Neural cell (in vitro differentiated cells): ENCODE measurements at regions not wholly inside any gene's neighbourhood (a gene's known extent, or its start where the extent isn't known, plus 50 kb on each side); places are given as distances from the start of the nearest gene placed in this dataset.

Experiments
- H2AFZ ChIP-seq: fragments of 200-600, 300-800 bp; sonication (generic), shearing (Covaris generic); 2 replicates; pipeline ENCODE4 v1.6.0; 2014; ENCODE audit warnings: low read depth, mild to moderate bottlenecking, antibody characterized with exemption, low read length, moderate library complexity
- H3F3A ChIP-seq: fragments of 200-600 bp; shearing (Covaris generic); 2 replicates; pipeline ENCODE4 v1.6.1; 2016; ENCODE audit warnings: mild to moderate bottlenecking, moderate library complexity, mixed read lengths, antibody characterized with exemption, low read length; ENCODE audit not compliant: insufficient read depth, poor library complexity, severe bottlenecking
- H3K27ac ChIP-seq: fragments of 200-600, 300-800 bp; sonication (generic), shearing (Covaris generic); 2 replicates; pipeline ENCODE4 v1.5.1; 2014; ENCODE audit warnings: mild to moderate bottlenecking, low read length, moderate library complexity
- H3K27me3 ChIP-seq: fragments of 300-800, 200-600 bp; sonication (generic), shearing (Covaris generic); 2 replicates; pipeline ENCODE4 v1.6.0; 2014; ENCODE audit warnings: mild to moderate bottlenecking, low read depth, low read length, moderate library complexity; ENCODE audit not compliant: insufficient read depth
- H3K36me3 ChIP-seq: fragments of 300-800, 200-600 bp; sonication (generic), shearing (Covaris generic); 2 replicates; pipeline ENCODE4 v1.5.1; 2014; ENCODE audit warnings: mild to moderate bottlenecking, antibody characterized with exemption, low read length, moderate library complexity; ENCODE audit not compliant: insufficient read depth
- H3K4me2 ChIP-seq: fragments of 300-800, 200-600 bp; sonication (generic), shearing (Covaris generic); 2 replicates; pipeline ENCODE4 v1.6.0; 2014; ENCODE audit warnings: mild to moderate bottlenecking, low read length
- H3K4me3 ChIP-seq: fragments of 300-800, 200-600 bp; sonication (generic), shearing (Covaris generic); 2 replicates; pipeline ENCODE4 v1.5.1; 2014; ENCODE audit warnings: mild to moderate bottlenecking, low read length, moderate library complexity
- H3K79me2 ChIP-seq: fragments of 200-600 bp; shearing (Covaris generic); replicated peaks from 2 replicates; pipeline ENCODE4 v1.6.0; 2014; ENCODE audit warnings: mild to moderate bottlenecking, low read length, moderate library complexity; ENCODE audit not compliant: insufficient read depth
- H3K9ac ChIP-seq: fragments of 300-800, 200-600 bp; sonication (generic), shearing (Covaris generic); 2 replicates; pipeline ENCODE4 v1.6.1; 2016; ENCODE audit warnings: mild to moderate bottlenecking, low read length, mixed read lengths
- H3K9me2 ChIP-seq: fragments of 200-600 bp; shearing (Covaris generic); 2 replicates; pipeline ENCODE4 v1.6.1; 2016; ENCODE audit warnings: mild to moderate bottlenecking, low read length, mixed read lengths; ENCODE audit not compliant: insufficient read depth
- H3K9me3 ChIP-seq: fragments of 200-600, 300-800 bp; sonication (generic), shearing (Covaris generic); 2 replicates; pipeline ENCODE4 v1.6.1; 2016; ENCODE audit warnings: mild to moderate bottlenecking, mixed run types, low read length, moderate library complexity, mixed read lengths
- H4K20me1 ChIP-seq: fragments of 200-600 bp; shearing (Covaris generic); 2 replicates; pipeline ENCODE4 v1.6.1; 2016; ENCODE audit warnings: mild to moderate bottlenecking, mixed run types; ENCODE audit not compliant: insufficient read depth
- EP300 ChIP-seq: fragments of 450-650 bp; conservative IDR thresholded peaks from 2 replicates; pipeline ENCODE4 v1.6.1; 2014; ENCODE audit warnings: antibody characterized with exemption, mild to moderate bottlenecking, moderate library complexity; ENCODE audit not compliant: poor library complexity, severe bottlenecking
- EZH2 ChIP-seq: fragments of 200-600, 300-800 bp; shearing (Covaris generic), sonication (generic); IDR thresholded peaks from 2 replicates; pipeline ENCODE4 v1.6.1; 2014; ENCODE audit warnings: antibody characterized with exemption, low read length, borderline replicate concordance, mild to moderate bottlenecking; ENCODE audit not compliant: insufficient read depth, poor library complexity, severe bottlenecking
- MXI1 ChIP-seq: fragments of 450-650 bp; conservative IDR thresholded peaks from 2 replicates; pipeline ENCODE4 v1.6.1; 2014; ENCODE audit warnings: antibody characterized with exemption, mild to moderate bottlenecking; ENCODE audit not compliant: poor library complexity, severe bottlenecking
- POLR2AphosphoS5 ChIP-seq: IDR thresholded peaks from 2 replicates; pipeline ENCODE4 v1.6.1; 2012
- RAD21 ChIP-seq: fragments of 450-650 bp; conservative IDR thresholded peaks from 2 replicates; pipeline ENCODE4 v1.6.1; 2014; ENCODE audit warnings: antibody characterized with exemption, mild to moderate bottlenecking, moderate library complexity
- SMC3 ChIP-seq: fragments of 450-650 bp; conservative IDR thresholded peaks from 2 replicates; pipeline ENCODE4 v1.6.1; 2014; ENCODE audit warnings: antibody characterized with exemption, mild to moderate bottlenecking, moderate library complexity; ENCODE audit not compliant: poor library complexity
- TAF1 ChIP-seq: IDR thresholded peaks from 2 replicates; pipeline ENCODE4 v1.6.1; 2012; ENCODE audit warnings: low read depth
- TF ChIP-seq, protein P1 (sequence below): fragments of 450-650 bp; IDR thresholded peaks from 2 replicates; pipeline ENCODE4 v1.5.1; 2014; ENCODE audit warnings: antibody characterized with exemption, mild to moderate bottlenecking, moderate library complexity; ENCODE audit not compliant: poor library complexity, severe bottlenecking
- TF ChIP-seq, protein P2 (sequence below): IDR thresholded peaks from 2 replicates; pipeline ENCODE4 v1.6.1; 2012; ENCODE audit warnings: borderline replicate concordance

DNA sequence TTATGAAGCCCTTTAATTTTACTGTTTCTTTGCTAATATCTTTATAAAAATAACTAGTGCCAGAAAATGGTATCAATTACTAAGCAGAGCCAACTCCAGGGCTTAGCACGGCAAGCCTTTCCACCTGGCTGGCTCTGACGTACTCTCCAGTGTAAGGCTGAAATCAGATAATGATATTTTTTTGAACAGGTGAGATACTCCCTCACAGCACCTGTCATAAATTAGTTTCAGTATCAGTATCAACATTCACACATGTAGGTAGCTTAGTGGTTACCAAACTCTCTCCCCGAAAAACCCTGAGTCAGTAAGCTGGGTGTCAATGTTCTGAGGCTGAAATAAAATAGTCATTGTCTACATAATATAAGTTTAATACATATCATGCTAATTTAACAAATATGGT is 710.1 kb downstream of the SQOR start:
- no peak for TF ChIP-seq RAD21
- TF ChIP-seq EZH2: no peak
- TF ChIP-seq, protein P1, sequence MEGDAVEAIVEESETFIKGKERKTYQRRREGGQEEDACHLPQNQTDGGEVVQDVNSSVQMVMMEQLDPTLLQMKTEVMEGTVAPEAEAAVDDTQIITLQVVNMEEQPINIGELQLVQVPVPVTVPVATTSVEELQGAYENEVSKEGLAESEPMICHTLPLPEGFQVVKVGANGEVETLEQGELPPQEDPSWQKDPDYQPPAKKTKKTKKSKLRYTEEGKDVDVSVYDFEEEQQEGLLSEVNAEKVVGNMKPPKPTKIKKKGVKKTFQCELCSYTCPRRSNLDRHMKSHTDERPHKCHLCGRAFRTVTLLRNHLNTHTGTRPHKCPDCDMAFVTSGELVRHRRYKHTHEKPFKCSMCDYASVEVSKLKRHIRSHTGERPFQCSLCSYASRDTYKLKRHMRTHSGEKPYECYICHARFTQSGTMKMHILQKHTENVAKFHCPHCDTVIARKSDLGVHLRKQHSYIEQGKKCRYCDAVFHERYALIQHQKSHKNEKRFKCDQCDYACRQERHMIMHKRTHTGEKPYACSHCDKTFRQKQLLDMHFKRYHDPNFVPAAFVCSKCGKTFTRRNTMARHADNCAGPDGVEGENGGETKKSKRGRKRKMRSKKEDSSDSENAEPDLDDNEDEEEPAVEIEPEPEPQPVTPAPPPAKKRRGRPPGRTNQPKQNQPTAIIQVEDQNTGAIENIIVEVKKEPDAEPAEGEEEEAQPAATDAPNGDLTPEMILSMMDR: no peak
- no peaks in the 10 kb centered on the region for H3K9me3 ChIP-seq
- H3K79me2 ChIP-seq: no peaks in the 10 kb centered on the region
- no peak overlapping the region for H3K9ac ChIP-seq
- no peak overlapping the region for H3K4me3 ChIP-seq
- H3K36me3 ChIP-seq: no peaks in the 10 kb centered on the region
- H3K9me2 ChIP-seq: no peaks in the 10 kb centered on the region
- H4K20me1 ChIP-seq: no peaks in the 10 kb centered on the region
- no peak overlapping the region for H2AFZ ChIP-seq
- no peak overlapping the region for H3K4me2 ChIP-seq
- peaks cover 3% of the 10 kb centered on the region for H3F3A ChIP-seq
- H3K27me3 ChIP-seq: no peaks in the 10 kb centered on the region
- H3K27ac ChIP-seq: no peak overlapping the region

DNA sequence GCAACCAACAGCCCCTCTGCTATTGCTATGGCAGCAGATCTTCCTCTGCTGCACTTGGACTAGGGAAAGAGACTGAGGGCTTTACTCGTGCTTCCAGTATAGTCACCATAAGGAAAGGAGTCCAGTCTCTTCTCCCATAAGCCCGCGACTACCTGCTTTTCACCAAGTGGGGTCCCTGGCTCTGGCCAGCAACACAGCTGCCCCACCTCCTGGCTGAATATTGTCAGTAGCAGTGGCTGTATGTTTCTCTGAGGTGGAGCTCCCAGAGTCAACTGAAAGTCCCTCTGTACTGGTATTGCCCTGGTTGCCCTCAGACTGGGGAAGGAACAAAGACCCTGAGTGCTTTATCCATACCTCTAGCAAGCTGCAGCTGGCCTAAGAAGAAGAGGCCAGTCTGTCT is 719.6 kb downstream of the SQOR start:
- no peaks in the 10 kb centered on the region for H4K20me1 ChIP-seq
- no peak overlapping the region for H2AFZ ChIP-seq
- no peak overlapping the region for H3K4me2 ChIP-seq
- peaks cover 4% of the 10 kb centered on the region for H3K9me3 ChIP-seq
- H3K79me2 ChIP-seq: no peaks in the 10 kb centered on the region
- H3K36me3 ChIP-seq: no peaks in the 10 kb centered on the region
- no peak overlapping the region for H3K27ac ChIP-seq
- TF ChIP-seq EP300 (no peak), RAD21 (no peak), EZH2 (no peak), SMC3 (no peak), MXI1 (no peak), POLR2AphosphoS5 (no peak), TAF1 (no peak)
- TF ChIP-seq, protein P1: no peak
- TF ChIP-seq, protein P2, sequence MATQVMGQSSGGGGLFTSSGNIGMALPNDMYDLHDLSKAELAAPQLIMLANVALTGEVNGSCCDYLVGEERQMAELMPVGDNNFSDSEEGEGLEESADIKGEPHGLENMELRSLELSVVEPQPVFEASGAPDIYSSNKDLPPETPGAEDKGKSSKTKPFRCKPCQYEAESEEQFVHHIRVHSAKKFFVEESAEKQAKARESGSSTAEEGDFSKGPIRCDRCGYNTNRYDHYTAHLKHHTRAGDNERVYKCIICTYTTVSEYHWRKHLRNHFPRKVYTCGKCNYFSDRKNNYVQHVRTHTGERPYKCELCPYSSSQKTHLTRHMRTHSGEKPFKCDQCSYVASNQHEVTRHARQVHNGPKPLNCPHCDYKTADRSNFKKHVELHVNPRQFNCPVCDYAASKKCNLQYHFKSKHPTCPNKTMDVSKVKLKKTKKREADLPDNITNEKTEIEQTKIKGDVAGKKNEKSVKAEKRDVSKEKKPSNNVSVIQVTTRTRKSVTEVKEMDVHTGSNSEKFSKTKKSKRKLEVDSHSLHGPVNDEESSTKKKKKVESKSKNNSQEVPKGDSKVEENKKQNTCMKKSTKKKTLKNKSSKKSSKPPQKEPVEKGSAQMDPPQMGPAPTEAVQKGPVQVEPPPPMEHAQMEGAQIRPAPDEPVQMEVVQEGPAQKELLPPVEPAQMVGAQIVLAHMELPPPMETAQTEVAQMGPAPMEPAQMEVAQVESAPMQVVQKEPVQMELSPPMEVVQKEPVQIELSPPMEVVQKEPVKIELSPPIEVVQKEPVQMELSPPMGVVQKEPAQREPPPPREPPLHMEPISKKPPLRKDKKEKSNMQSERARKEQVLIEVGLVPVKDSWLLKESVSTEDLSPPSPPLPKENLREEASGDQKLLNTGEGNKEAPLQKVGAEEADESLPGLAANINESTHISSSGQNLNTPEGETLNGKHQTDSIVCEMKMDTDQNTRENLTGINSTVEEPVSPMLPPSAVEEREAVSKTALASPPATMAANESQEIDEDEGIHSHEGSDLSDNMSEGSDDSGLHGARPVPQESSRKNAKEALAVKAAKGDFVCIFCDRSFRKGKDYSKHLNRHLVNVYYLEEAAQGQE: no peak
- H3K9ac ChIP-seq: no peak overlapping the region
- no peaks in the 10 kb centered on the region for H3K27me3 ChIP-seq
- H3K4me3 ChIP-seq: no peak overlapping the region
- no peaks in the 10 kb centered on the region for H3K9me2 ChIP-seq
- no peaks in the 10 kb centered on the region for H3F3A ChIP-seq
